ENCODE measurements at regions not wholly inside any gene's neighbourhood (a gene's known extent, or its start where the extent isn't known, plus 50 kb on each side); places are given as distances from the start of the nearest gene placed in this dataset.
"Not testable (repeated sequence)": the region's sequence is repeated elsewhere in the genome, so short reads cannot be mapped to it uniquely, and the experiment has no call there.

- Histone ChIP-seq H3K9me3 (ENCODE audit: control insufficient read depth, low read depth, low read length) (no peaks in the 10 kb centered on the region), H3K27me3 (ENCODE audit: control insufficient read depth, insufficient read depth, low read length) (no peaks in the 10 kb centered on the region), H3K36me3 (ENCODE audit: control insufficient read depth, insufficient read depth, low read length) (no peaks in the 10 kb centered on the region), H3K4me1 (ENCODE audit: control insufficient read depth, insufficient read depth, low read length) (no peaks in the 10 kb centered on the region), H3K27ac (ENCODE audit: low read length) (no peak overlapping the region), H3K4me3 (ENCODE audit: low read length) (no peak overlapping the region)
- DNase-seq = no peak
- WGBS (ENCODE audit: insufficient coverage, low lambda C conversion rate) = no CpG with 5 or more reads among the region's 4 CpGs
Measured at GRCh38 chr5:54793468-54794134, 191.8 kb downstream of the ESM1 start.

DNA sequence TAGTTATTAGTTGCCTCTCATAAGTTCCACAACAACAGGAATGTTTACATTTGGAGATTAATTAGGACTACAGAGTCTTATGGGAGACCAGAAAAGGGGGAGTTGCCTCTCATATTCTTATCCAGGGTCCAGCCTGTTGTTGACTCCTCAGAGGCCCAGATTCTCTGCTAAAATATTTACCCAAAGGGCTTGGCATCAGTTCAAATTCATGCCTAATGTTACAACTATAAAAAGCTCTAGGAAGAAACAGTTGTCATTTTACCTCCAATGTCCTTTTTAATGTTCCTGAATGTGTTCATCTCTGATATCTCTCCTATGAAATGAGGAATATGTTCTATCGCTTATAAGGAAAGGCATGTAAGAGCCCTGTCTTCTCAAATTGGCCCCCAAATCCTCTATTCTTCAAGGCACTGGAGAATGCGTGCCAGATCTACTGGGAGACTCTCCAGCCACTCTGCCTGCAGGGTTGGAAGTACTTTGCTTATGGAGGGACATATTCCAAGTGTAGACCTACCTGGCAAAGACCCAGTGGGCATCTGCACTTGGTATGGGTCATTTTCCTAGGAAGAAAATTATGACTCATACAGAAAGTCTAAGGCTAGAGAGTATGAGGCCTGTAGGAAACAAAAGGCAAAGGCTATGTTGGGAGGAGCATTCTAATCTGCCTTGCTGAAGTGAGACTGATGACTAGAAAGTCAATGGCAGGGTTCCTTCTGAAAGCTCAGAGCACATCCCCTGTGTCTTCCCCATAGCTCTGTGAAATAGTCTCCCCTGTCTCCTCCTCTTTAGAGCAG lies 192.6 kb downstream of the ESM1 start:
- Histone ChIP-seq H3K27me3 (ENCODE audit: control insufficient read depth, insufficient read depth, low read length) (no peaks in the 10 kb centered on the region), H3K4me3 (ENCODE audit: low read length) (no peak overlapping the region), H3K9me3 (ENCODE audit: control insufficient read depth, low read depth, low read length) (no peaks in the 10 kb centered on the region), H3K36me3 (ENCODE audit: control insufficient read depth, insufficient read depth, low read length) (no peaks in the 10 kb centered on the region), H3K4me1 (ENCODE audit: control insufficient read depth, insufficient read depth, low read length) (no peaks in the 10 kb centered on the region), H3K27ac (ENCODE audit: low read length) (no peak overlapping the region)
- no CpG with 5 or more reads among the region's 2 CpGs for WGBS (ENCODE audit: insufficient coverage, low lambda C conversion rate)
- no peak for DNase-seq

DNA sequence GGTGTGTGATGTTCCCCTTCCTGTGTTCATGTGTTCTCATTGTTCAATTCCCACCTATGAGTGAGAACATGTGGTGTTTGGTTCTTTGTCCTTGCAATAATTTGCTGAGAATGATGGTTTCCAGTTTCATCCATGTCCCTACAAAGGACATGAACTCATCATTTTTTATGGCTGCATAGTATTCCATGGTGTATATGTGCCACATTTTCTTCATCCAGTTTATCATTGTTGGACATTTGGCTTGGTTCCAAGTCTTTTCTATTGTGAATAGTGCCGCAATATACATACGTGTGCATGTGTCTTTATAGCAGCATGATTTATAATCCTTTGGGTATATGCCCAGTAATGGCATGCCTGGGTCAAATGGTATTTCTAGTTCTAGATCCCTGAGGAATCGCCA lies 197.5 kb downstream of the ESM1 start:
- H3K36me3 ChIP-seq (ENCODE audit: control insufficient read depth, insufficient read depth, low read length); H3K27me3 ChIP-seq (ENCODE audit: control insufficient read depth, insufficient read depth, low read length); H3K27ac ChIP-seq (ENCODE audit: low read length); H3K9me3 ChIP-seq (ENCODE audit: control insufficient read depth, low read depth, low read length); DNase-seq; H3K4me3 ChIP-seq (ENCODE audit: low read length); H3K4me1 ChIP-seq (ENCODE audit: control insufficient read depth, insufficient read depth, low read length): not testable (repeated sequence)
- WGBS (ENCODE audit: insufficient coverage, low lambda C conversion rate) = no CpG with 5 or more reads among the region's 3 CpGs

DNA sequence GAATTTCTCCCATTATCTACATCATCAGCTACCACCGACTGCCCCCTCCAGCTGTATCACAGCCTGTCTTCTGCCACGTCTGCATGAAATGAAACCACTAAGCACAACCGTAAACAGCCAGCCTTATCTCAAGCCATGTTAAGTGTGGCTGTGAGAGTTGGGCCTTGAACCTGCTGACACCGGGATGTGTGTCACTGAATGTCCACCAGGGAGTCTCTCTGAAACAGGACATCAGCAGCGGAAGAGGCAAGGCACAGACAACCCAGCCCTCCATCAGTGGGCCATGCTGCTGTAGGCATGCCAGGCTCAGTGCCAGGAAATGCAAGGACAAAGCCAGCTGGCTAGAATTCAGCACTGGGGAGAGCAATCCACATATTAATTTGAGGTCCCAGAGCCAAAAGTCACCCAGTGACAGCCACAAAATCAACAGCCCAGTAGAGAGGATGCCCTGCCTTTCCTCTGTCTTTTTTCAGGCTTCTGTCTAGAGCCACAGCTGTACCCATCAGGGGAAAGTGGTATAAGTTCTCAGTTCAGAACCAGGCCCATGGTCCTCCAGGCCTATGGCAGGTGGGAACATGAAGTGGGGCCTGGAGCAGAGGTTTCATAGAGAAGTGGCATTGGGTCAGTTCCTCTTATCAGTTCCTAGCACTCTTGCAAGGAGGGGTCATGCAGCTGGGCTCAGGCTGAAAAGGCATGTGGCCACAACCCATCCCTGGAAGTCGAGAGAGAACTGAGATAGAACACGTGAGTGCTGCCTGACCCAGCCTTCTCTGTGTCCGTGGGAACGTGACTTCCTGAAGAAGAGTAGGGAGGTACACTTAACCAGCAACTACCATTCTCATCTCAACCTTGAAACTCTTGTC lies 199.4 kb downstream of the ESM1 start:
- H3K4me1 ChIP-seq (ENCODE audit: control insufficient read depth, insufficient read depth, low read length) = no peaks in the 10 kb centered on the region
- no peak overlapping the region for H3K4me3 ChIP-seq (ENCODE audit: low read length)
- H3K9me3 ChIP-seq (ENCODE audit: control insufficient read depth, low read depth, low read length) = no peaks in the 10 kb centered on the region
- no peak overlapping the region for H3K27ac ChIP-seq (ENCODE audit: low read length)
- no CpG with 5 or more reads among the region's 9 CpGs for WGBS (ENCODE audit: insufficient coverage, low lambda C conversion rate)
- no peaks in the 10 kb centered on the region for H3K36me3 ChIP-seq (ENCODE audit: control insufficient read depth, insufficient read depth, low read length)
- DNase-seq = no peak
- no peaks in the 10 kb centered on the region for H3K27me3 ChIP-seq (ENCODE audit: control insufficient read depth, insufficient read depth, low read length)

DNA sequence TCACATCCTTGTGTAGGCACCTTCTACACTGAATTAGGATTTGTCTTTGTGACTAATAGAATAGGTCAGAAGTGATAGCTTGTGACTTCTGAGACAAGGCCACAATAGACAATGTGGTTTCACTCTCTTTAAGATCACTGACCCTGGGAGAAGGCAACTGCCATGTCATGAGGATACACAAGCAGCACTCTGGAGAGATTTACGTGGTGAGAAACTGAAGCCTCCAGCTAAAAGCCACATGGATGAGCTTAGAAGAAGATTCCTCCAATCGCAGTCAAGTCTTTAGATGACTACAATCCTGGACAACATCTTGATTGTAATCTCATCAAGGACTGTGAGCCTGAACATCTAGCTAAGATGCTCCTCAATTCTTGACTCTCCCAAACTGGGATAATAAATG lies 206.6 kb downstream of the ESM1 start:
- DNase-seq = no peak
- no peaks in the 10 kb centered on the region for H3K4me1 ChIP-seq (ENCODE audit: control insufficient read depth, insufficient read depth, low read length)
- no CpG with 5 or more reads among the region's 2 CpGs for WGBS (ENCODE audit: insufficient coverage, low lambda C conversion rate)
- no peak overlapping the region for H3K27ac ChIP-seq (ENCODE audit: low read length)
- no peaks in the 10 kb centered on the region for H3K36me3 ChIP-seq (ENCODE audit: control insufficient read depth, insufficient read depth, low read length)
- H3K9me3 ChIP-seq (ENCODE audit: control insufficient read depth, low read depth, low read length) = no peaks in the 10 kb centered on the region
- no peaks in the 10 kb centered on the region for H3K27me3 ChIP-seq (ENCODE audit: control insufficient read depth, insufficient read depth, low read length)
- H3K4me3 ChIP-seq (ENCODE audit: low read length) = no peak overlapping the region

GRCh38 chr5:54775645-54776044 lies 209.7 kb downstream of the ESM1 start:
- no peaks in the 10 kb centered on the region for H3K9me3 ChIP-seq (ENCODE audit: control insufficient read depth, low read depth, low read length)
- no peaks in the 10 kb centered on the region for H3K4me1 ChIP-seq (ENCODE audit: control insufficient read depth, insufficient read depth, low read length)
- no peak overlapping the region for H3K27ac ChIP-seq (ENCODE audit: low read length)
- no peaks in the 10 kb centered on the region for H3K27me3 ChIP-seq (ENCODE audit: control insufficient read depth, insufficient read depth, low read length)
- DNase-seq = no peak
- no peak overlapping the region for H3K4me3 ChIP-seq (ENCODE audit: low read length)
- no peaks in the 10 kb centered on the region for H3K36me3 ChIP-seq (ENCODE audit: control insufficient read depth, insufficient read depth, low read length)

- no CpG with 5 or more reads among the region's 10 CpGs for WGBS (ENCODE audit: insufficient coverage, low lambda C conversion rate)
- peak in 1 of 2 donors; percentile 55 for DNase-seq
- no peak overlapping the region for H3K27ac ChIP-seq (ENCODE audit: low read length)
Measured at GRCh38 chr5:54774281-54775170, 210.9 kb downstream of the ESM1 start.

GRCh38 chr5:54772684-54773083 lies 212.7 kb downstream of the ESM1 start:
- Histone ChIP-seq H3K9me3 (ENCODE audit: control insufficient read depth, low read depth, low read length) (no peaks in the 10 kb centered on the region), H3K4me3 (ENCODE audit: low read length) (no peak overlapping the region), H3K36me3 (ENCODE audit: control insufficient read depth, insufficient read depth, low read length) (no peaks in the 10 kb centered on the region), H3K4me1 (ENCODE audit: control insufficient read depth, insufficient read depth, low read length) (no peaks in the 10 kb centered on the region), H3K27ac (ENCODE audit: low read length) (no peak overlapping the region), H3K27me3 (ENCODE audit: control insufficient read depth, insufficient read depth, low read length) (no peaks in the 10 kb centered on the region)
- no peak for DNase-seq
- WGBS (ENCODE audit: insufficient coverage, low lambda C conversion rate) = no CpG with 5 or more reads among the region's 2 CpGs

More at GRCh38 chr5:54774281-54775170, 210.9 kb downstream of the ESM1 start:
- Histone ChIP-seq H3K4me3 (ENCODE audit: low read length) (no peak overlapping the region), H3K36me3 (ENCODE audit: control insufficient read depth, insufficient read depth, low read length) (no peaks in the 10 kb centered on the region), H3K4me1 (ENCODE audit: control insufficient read depth, insufficient read depth, low read length) (no peaks in the 10 kb centered on the region), H3K27me3 (ENCODE audit: control insufficient read depth, insufficient read depth, low read length) (no peaks in the 10 kb centered on the region), H3K9me3 (ENCODE audit: control insufficient read depth, low read depth, low read length) (no peaks in the 10 kb centered on the region)

GRCh38 chr5:54772231-54772630 lies 213.2 kb downstream of the ESM1 start:
- WGBS (ENCODE audit: insufficient coverage, low lambda C conversion rate) = no CpG with 5 or more reads among the region's 3 CpGs
- no peak overlapping the region for H3K27ac ChIP-seq (ENCODE audit: low read length)
- H3K4me1 ChIP-seq (ENCODE audit: control insufficient read depth, insufficient read depth, low read length) = no peaks in the 10 kb centered on the region

DNA sequence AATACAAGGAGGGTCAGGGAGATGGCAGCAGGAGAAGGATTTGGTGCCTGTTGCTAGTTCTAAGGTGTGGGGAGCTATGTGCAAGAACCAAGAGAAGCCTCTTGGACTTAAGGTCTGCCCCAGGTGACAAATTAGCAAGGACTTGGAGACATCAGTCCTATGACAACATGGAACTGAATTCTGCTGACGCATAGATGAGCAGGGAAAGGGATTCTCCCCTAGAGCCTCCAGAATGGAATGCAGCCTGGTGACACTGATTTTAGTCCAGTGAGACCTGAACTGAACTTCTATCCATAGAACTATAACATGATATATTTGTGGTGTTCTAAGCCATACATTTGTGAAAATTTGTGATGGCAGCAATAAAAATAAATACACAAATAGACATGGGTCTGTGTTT lies 215.6 kb downstream of the ESM1 start:
- H3K4me1 ChIP-seq (ENCODE audit: control insufficient read depth, insufficient read depth, low read length) = no peaks in the 10 kb centered on the region
- no peaks in the 10 kb centered on the region for H3K27me3 ChIP-seq (ENCODE audit: control insufficient read depth, insufficient read depth, low read length)
- no peak overlapping the region for H3K27ac ChIP-seq (ENCODE audit: low read length)
- H3K4me3 ChIP-seq (ENCODE audit: low read length) = no peak overlapping the region
- no CpG with 5 or more reads among the region's 1 CpG for WGBS (ENCODE audit: insufficient coverage, low lambda C conversion rate)
- DNase-seq = no peak
- no peaks in the 10 kb centered on the region for H3K9me3 ChIP-seq (ENCODE audit: control insufficient read depth, low read depth, low read length)
- no peaks in the 10 kb centered on the region for H3K36me3 ChIP-seq (ENCODE audit: control insufficient read depth, insufficient read depth, low read length)

More at GRCh38 chr5:54772231-54772630, 213.2 kb downstream of the ESM1 start:
- no peaks in the 10 kb centered on the region for H3K27me3 ChIP-seq (ENCODE audit: control insufficient read depth, insufficient read depth, low read length)
- DNase-seq = no peak
- H3K36me3 ChIP-seq (ENCODE audit: control insufficient read depth, insufficient read depth, low read length) = no peaks in the 10 kb centered on the region
- H3K4me3 ChIP-seq (ENCODE audit: low read length) = no peak overlapping the region
- no peaks in the 10 kb centered on the region for H3K9me3 ChIP-seq (ENCODE audit: control insufficient read depth, low read depth, low read length)

Data from large intestine (tissue), 3 donors.